ENCODE measurements at regions not wholly inside any gene's neighbourhood (a gene's known extent, or its start where the extent isn't known, plus 50 kb on each side); places are given as distances from the start of the nearest gene placed in this dataset.
"Not testable (repeated sequence)": the region's sequence is repeated elsewhere in the genome, so short reads cannot be mapped to it uniquely, and the experiment has no call there.

GRCh38 chr11:23781803-23782560, 714.9 kb upstream of the LUZP2 start:
- no peak for TF ChIP-seq CTCF (IDR thresholded peaks at IDR 0.05; ENCODE audit: low read depth, low read length, poor library complexity, severe bottlenecking)
- TF ChIP-seq EZH2phosphoT487 (IDR thresholded peaks at IDR 0.05; ENCODE audit: borderline replicate concordance, low read length): no peak
- Histone ChIP-seq H3F3A (ENCODE audit: control insufficient read depth, insufficient read depth) (no peaks in the 10 kb centered on the region), H4K20me1 (ENCODE audit: control insufficient read depth, insufficient read depth, low read depth, low read length) (no peaks in the 10 kb centered on the region), H3K36me3 (ENCODE audit: control insufficient read depth, low read length) (no peaks in the 10 kb centered on the region), H3K9me2 (replicated peaks; ENCODE audit: control insufficient read depth, low read length) (no peaks in the 10 kb centered on the region), H3K4me2 (ENCODE audit: low read length) (no peak overlapping the region), H3K4me3 (ENCODE audit: low read length) (no peak overlapping the region), H3K27ac (ENCODE audit: low read depth, low read length) (no peak overlapping the region), H3K27me3 (ENCODE audit: control insufficient read depth, low read length) (no peaks in the 10 kb centered on the region), H3K4me1 (ENCODE audit: control insufficient read depth, low read length) (no peaks in the 10 kb centered on the region), H3K9me3 (ENCODE audit: control insufficient read depth, insufficient read depth, low read length) (no peaks in the 10 kb centered on the region), H3K79me2 (ENCODE audit: control insufficient read depth, low read length) (no peaks in the 10 kb centered on the region)

GRCh38 chr11:23786974-23787373, 709.9 kb upstream of the LUZP2 start:
- H3K79me2 ChIP-seq (ENCODE audit: control insufficient read depth, low read length); H3K4me2 ChIP-seq (ENCODE audit: low read length); H3K9me2 ChIP-seq (replicated peaks; ENCODE audit: control insufficient read depth, low read length); H3K36me3 ChIP-seq (ENCODE audit: control insufficient read depth, low read length); H3K4me3 ChIP-seq (ENCODE audit: low read length); H3K9me3 ChIP-seq (ENCODE audit: control insufficient read depth, insufficient read depth, low read length); H4K20me1 ChIP-seq (ENCODE audit: control insufficient read depth, insufficient read depth, low read depth, low read length); H3K27ac ChIP-seq (ENCODE audit: low read depth, low read length); H3K4me1 ChIP-seq (ENCODE audit: control insufficient read depth, low read length); H3K27me3 ChIP-seq (ENCODE audit: control insufficient read depth, low read length); H3F3A ChIP-seq (ENCODE audit: control insufficient read depth, insufficient read depth): not testable (repeated sequence)

GRCh38 chr11:23789200-23789853, 707.5 kb upstream of the LUZP2 start:
- Histone ChIP-seq H3K4me3 (ENCODE audit: low read length) (no peak overlapping the region), H3K4me2 (ENCODE audit: low read length) (no peak overlapping the region), H3K9me2 (replicated peaks; ENCODE audit: control insufficient read depth, low read length) (no peaks in the 10 kb centered on the region), H4K20me1 (ENCODE audit: control insufficient read depth, insufficient read depth, low read depth, low read length) (no peaks in the 10 kb centered on the region), H3K27me3 (ENCODE audit: control insufficient read depth, low read length) (no peaks in the 10 kb centered on the region), H3K36me3 (ENCODE audit: control insufficient read depth, low read length) (no peaks in the 10 kb centered on the region), H3K79me2 (ENCODE audit: control insufficient read depth, low read length) (no peaks in the 10 kb centered on the region), H3F3A (ENCODE audit: control insufficient read depth, insufficient read depth) (no peaks in the 10 kb centered on the region), H3K27ac (ENCODE audit: low read depth, low read length) (no peak overlapping the region), H3K4me1 (ENCODE audit: control insufficient read depth, low read length) (no peaks in the 10 kb centered on the region), H3K9me3 (ENCODE audit: control insufficient read depth, insufficient read depth, low read length) (no peaks in the 10 kb centered on the region)
- TF ChIP-seq EZH2phosphoT487 (IDR thresholded peaks at IDR 0.05; ENCODE audit: borderline replicate concordance, low read length) (no peak), CTCF (IDR thresholded peaks at IDR 0.05; ENCODE audit: low read depth, low read length, poor library complexity, severe bottlenecking) (no peak)

GRCh38 chr11:23789938-23790371, 706.9 kb upstream of the LUZP2 start:
- Histone ChIP-seq H3K79me2 (ENCODE audit: control insufficient read depth, low read length) (no peaks in the 10 kb centered on the region), H3K9me2 (replicated peaks; ENCODE audit: control insufficient read depth, low read length) (no peaks in the 10 kb centered on the region), H3K4me1 (ENCODE audit: control insufficient read depth, low read length) (no peaks in the 10 kb centered on the region), H3K9me3 (ENCODE audit: control insufficient read depth, insufficient read depth, low read length) (no peaks in the 10 kb centered on the region), H3K4me3 (ENCODE audit: low read length) (no peak overlapping the region), H3F3A (ENCODE audit: control insufficient read depth, insufficient read depth) (no peaks in the 10 kb centered on the region), H4K20me1 (ENCODE audit: control insufficient read depth, insufficient read depth, low read depth, low read length) (no peaks in the 10 kb centered on the region), H3K27ac (ENCODE audit: low read depth, low read length) (no peak overlapping the region), H3K27me3 (ENCODE audit: control insufficient read depth, low read length) (no peaks in the 10 kb centered on the region), H3K4me2 (ENCODE audit: low read length) (no peak overlapping the region), H3K36me3 (ENCODE audit: control insufficient read depth, low read length) (no peaks in the 10 kb centered on the region)
- TF ChIP-seq CTCF (IDR thresholded peaks at IDR 0.05; ENCODE audit: low read depth, low read length, poor library complexity, severe bottlenecking) (no peak), EZH2phosphoT487 (IDR thresholded peaks at IDR 0.05; ENCODE audit: borderline replicate concordance, low read length) (no peak)

Data from DOHH2 (cell line).